Neural cell (in vitro differentiated cells): ENCODE measurements at regions not wholly inside any gene's neighbourhood (a gene's known extent, or its start where the extent isn't known, plus 50 kb on each side); places are given as distances from the start of the nearest gene placed in this dataset.
A peak's percentile ranks its signal among the peaks of the same experiment; 100 is the strongest.

Experiments used
- H2AFZ ChIP-seq: fragments of 200-600, 300-800 bp; sonication (generic), shearing (Covaris generic); 2 replicates; pipeline ENCODE4 v1.6.0; 2014; ENCODE audit warnings: low read depth, mild to moderate bottlenecking, antibody characterized with exemption, low read length, moderate library complexity
- H3F3A ChIP-seq: fragments of 200-600 bp; shearing (Covaris generic); 2 replicates; pipeline ENCODE4 v1.6.1; 2016; ENCODE audit warnings: mild to moderate bottlenecking, moderate library complexity, mixed read lengths, antibody characterized with exemption, low read length; ENCODE audit not compliant: insufficient read depth, poor library complexity, severe bottlenecking
- H3K27ac ChIP-seq: fragments of 200-600, 300-800 bp; sonication (generic), shearing (Covaris generic); 2 replicates; pipeline ENCODE4 v1.5.1; 2014; ENCODE audit warnings: mild to moderate bottlenecking, low read length, moderate library complexity
- H3K27me3 ChIP-seq: fragments of 300-800, 200-600 bp; sonication (generic), shearing (Covaris generic); 2 replicates; pipeline ENCODE4 v1.6.0; 2014; ENCODE audit warnings: mild to moderate bottlenecking, low read depth, low read length, moderate library complexity; ENCODE audit not compliant: insufficient read depth
- H3K36me3 ChIP-seq: fragments of 300-800, 200-600 bp; sonication (generic), shearing (Covaris generic); 2 replicates; pipeline ENCODE4 v1.5.1; 2014; ENCODE audit warnings: mild to moderate bottlenecking, antibody characterized with exemption, low read length, moderate library complexity; ENCODE audit not compliant: insufficient read depth
- H3K4me2 ChIP-seq: fragments of 300-800, 200-600 bp; sonication (generic), shearing (Covaris generic); 2 replicates; pipeline ENCODE4 v1.6.0; 2014; ENCODE audit warnings: mild to moderate bottlenecking, low read length
- H3K4me3 ChIP-seq: fragments of 300-800, 200-600 bp; sonication (generic), shearing (Covaris generic); 2 replicates; pipeline ENCODE4 v1.5.1; 2014; ENCODE audit warnings: mild to moderate bottlenecking, low read length, moderate library complexity
- H3K79me2 ChIP-seq: fragments of 200-600 bp; shearing (Covaris generic); replicated peaks from 2 replicates; pipeline ENCODE4 v1.6.0; 2014; ENCODE audit warnings: mild to moderate bottlenecking, low read length, moderate library complexity; ENCODE audit not compliant: insufficient read depth
- H3K9ac ChIP-seq: fragments of 300-800, 200-600 bp; sonication (generic), shearing (Covaris generic); 2 replicates; pipeline ENCODE4 v1.6.1; 2016; ENCODE audit warnings: mild to moderate bottlenecking, low read length, mixed read lengths
- H3K9me2 ChIP-seq: fragments of 200-600 bp; shearing (Covaris generic); 2 replicates; pipeline ENCODE4 v1.6.1; 2016; ENCODE audit warnings: mild to moderate bottlenecking, low read length, mixed read lengths; ENCODE audit not compliant: insufficient read depth
- H3K9me3 ChIP-seq: fragments of 200-600, 300-800 bp; sonication (generic), shearing (Covaris generic); 2 replicates; pipeline ENCODE4 v1.6.1; 2016; ENCODE audit warnings: mild to moderate bottlenecking, mixed run types, low read length, moderate library complexity, mixed read lengths
- H4K20me1 ChIP-seq: fragments of 200-600 bp; shearing (Covaris generic); 2 replicates; pipeline ENCODE4 v1.6.1; 2016; ENCODE audit warnings: mild to moderate bottlenecking, mixed run types; ENCODE audit not compliant: insufficient read depth
- EP300 ChIP-seq: fragments of 450-650 bp; conservative IDR thresholded peaks from 2 replicates; pipeline ENCODE4 v1.6.1; 2014; ENCODE audit warnings: antibody characterized with exemption, mild to moderate bottlenecking, moderate library complexity; ENCODE audit not compliant: poor library complexity, severe bottlenecking
- EZH2 ChIP-seq: fragments of 200-600, 300-800 bp; shearing (Covaris generic), sonication (generic); IDR thresholded peaks from 2 replicates; pipeline ENCODE4 v1.6.1; 2014; ENCODE audit warnings: antibody characterized with exemption, low read length, borderline replicate concordance, mild to moderate bottlenecking; ENCODE audit not compliant: insufficient read depth, poor library complexity, severe bottlenecking
- MXI1 ChIP-seq: fragments of 450-650 bp; conservative IDR thresholded peaks from 2 replicates; pipeline ENCODE4 v1.6.1; 2014; ENCODE audit warnings: antibody characterized with exemption, mild to moderate bottlenecking; ENCODE audit not compliant: poor library complexity, severe bottlenecking
- POLR2AphosphoS5 ChIP-seq: IDR thresholded peaks from 2 replicates; pipeline ENCODE4 v1.6.1; 2012
- RAD21 ChIP-seq: fragments of 450-650 bp; conservative IDR thresholded peaks from 2 replicates; pipeline ENCODE4 v1.6.1; 2014; ENCODE audit warnings: antibody characterized with exemption, mild to moderate bottlenecking, moderate library complexity
- SMC3 ChIP-seq: fragments of 450-650 bp; conservative IDR thresholded peaks from 2 replicates; pipeline ENCODE4 v1.6.1; 2014; ENCODE audit warnings: antibody characterized with exemption, mild to moderate bottlenecking, moderate library complexity; ENCODE audit not compliant: poor library complexity
- TAF1 ChIP-seq: IDR thresholded peaks from 2 replicates; pipeline ENCODE4 v1.6.1; 2012; ENCODE audit warnings: low read depth
- TF ChIP-seq, protein P1 (sequence below): IDR thresholded peaks from 2 replicates; pipeline ENCODE4 v1.6.1; 2012; ENCODE audit warnings: borderline replicate concordance
- TF ChIP-seq, protein P2 (sequence below): fragments of 450-650 bp; IDR thresholded peaks from 2 replicates; pipeline ENCODE4 v1.5.1; 2014; ENCODE audit warnings: antibody characterized with exemption, mild to moderate bottlenecking, moderate library complexity; ENCODE audit not compliant: poor library complexity, severe bottlenecking

DNA sequence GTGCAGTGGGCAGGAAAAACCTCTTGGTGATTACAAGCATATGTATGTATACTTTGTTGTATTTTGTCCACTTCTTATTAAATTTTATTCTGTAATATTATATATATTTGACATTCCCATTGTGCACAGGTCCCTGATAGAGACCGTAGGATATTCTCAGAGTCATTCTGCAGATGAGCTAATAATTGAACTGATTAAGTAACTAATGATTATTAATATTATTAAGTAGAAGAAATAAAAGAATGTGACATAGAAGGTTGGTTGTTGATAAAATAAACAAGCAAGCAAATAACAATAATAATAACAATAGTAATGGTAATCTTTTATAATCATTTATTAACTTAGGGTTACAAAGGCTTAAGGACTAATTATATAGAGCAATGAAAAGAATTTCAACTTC, 780.6 kb upstream of the ZWINT start:
- no peaks in the 10 kb centered on the region for H3K79me2 ChIP-seq
- H3K36me3 ChIP-seq: no peaks in the 10 kb centered on the region
- H3K9ac ChIP-seq: no peak overlapping the region
- H3K9me2 ChIP-seq: no peaks in the 10 kb centered on the region
- H3K27ac ChIP-seq: no peak overlapping the region
- H3K27me3 ChIP-seq: no peaks in the 10 kb centered on the region
- H3F3A ChIP-seq: no peaks in the 10 kb centered on the region
- no peak overlapping the region for H3K4me2 ChIP-seq
- TF ChIP-seq, protein P1, sequence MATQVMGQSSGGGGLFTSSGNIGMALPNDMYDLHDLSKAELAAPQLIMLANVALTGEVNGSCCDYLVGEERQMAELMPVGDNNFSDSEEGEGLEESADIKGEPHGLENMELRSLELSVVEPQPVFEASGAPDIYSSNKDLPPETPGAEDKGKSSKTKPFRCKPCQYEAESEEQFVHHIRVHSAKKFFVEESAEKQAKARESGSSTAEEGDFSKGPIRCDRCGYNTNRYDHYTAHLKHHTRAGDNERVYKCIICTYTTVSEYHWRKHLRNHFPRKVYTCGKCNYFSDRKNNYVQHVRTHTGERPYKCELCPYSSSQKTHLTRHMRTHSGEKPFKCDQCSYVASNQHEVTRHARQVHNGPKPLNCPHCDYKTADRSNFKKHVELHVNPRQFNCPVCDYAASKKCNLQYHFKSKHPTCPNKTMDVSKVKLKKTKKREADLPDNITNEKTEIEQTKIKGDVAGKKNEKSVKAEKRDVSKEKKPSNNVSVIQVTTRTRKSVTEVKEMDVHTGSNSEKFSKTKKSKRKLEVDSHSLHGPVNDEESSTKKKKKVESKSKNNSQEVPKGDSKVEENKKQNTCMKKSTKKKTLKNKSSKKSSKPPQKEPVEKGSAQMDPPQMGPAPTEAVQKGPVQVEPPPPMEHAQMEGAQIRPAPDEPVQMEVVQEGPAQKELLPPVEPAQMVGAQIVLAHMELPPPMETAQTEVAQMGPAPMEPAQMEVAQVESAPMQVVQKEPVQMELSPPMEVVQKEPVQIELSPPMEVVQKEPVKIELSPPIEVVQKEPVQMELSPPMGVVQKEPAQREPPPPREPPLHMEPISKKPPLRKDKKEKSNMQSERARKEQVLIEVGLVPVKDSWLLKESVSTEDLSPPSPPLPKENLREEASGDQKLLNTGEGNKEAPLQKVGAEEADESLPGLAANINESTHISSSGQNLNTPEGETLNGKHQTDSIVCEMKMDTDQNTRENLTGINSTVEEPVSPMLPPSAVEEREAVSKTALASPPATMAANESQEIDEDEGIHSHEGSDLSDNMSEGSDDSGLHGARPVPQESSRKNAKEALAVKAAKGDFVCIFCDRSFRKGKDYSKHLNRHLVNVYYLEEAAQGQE: no peak
- no peaks in the 10 kb centered on the region for H4K20me1 ChIP-seq
- no peak overlapping the region for H3K4me3 ChIP-seq
- no peaks in the 10 kb centered on the region for H3K9me3 ChIP-seq
- H2AFZ ChIP-seq: no peak overlapping the region

DNA sequence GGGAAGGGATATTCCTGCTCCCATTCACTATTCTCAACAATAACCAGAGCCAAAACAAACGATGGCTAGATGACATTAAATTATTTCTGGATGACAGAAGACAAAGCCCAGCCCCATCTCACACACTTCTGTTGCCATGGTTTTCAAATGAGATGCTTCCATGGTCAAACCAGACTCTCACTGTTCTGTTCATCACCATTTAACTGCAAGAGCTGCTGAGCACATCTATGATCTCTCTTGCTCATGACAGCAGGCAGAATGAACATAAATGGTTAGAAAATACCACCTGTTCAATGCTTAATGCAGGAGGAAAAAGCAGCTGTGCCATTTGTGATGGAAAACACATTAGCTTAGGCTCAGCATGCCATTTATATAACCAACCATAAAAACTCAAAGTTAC, 758.6 kb upstream of the ZWINT start:
- Histone ChIP-seq H3K79me2 (no peaks in the 10 kb centered on the region), H3K9me3 (no peaks in the 10 kb centered on the region), H3K4me2 (peak overlapping the region; percentile 4), H3K27me3 (no peaks in the 10 kb centered on the region), H4K20me1 (no peaks in the 10 kb centered on the region), H3K27ac (peak overlapping the region; percentile 74), H2AFZ (no peak overlapping the region), H3F3A (no peaks in the 10 kb centered on the region), H3K4me3 (no peak overlapping the region), H3K9ac (no peak overlapping the region), H3K36me3 (no peaks in the 10 kb centered on the region), H3K9me2 (no peaks in the 10 kb centered on the region)
- TF ChIP-seq POLR2AphosphoS5 (peak; percentile 89), EZH2 (no peak), EP300 (peak; percentile 86), MXI1 (no peak), RAD21 (peak; percentile 40), TAF1 (no peak), SMC3 (peak; percentile 34)
- TF ChIP-seq, protein P1: no peak
- TF ChIP-seq, protein P2, sequence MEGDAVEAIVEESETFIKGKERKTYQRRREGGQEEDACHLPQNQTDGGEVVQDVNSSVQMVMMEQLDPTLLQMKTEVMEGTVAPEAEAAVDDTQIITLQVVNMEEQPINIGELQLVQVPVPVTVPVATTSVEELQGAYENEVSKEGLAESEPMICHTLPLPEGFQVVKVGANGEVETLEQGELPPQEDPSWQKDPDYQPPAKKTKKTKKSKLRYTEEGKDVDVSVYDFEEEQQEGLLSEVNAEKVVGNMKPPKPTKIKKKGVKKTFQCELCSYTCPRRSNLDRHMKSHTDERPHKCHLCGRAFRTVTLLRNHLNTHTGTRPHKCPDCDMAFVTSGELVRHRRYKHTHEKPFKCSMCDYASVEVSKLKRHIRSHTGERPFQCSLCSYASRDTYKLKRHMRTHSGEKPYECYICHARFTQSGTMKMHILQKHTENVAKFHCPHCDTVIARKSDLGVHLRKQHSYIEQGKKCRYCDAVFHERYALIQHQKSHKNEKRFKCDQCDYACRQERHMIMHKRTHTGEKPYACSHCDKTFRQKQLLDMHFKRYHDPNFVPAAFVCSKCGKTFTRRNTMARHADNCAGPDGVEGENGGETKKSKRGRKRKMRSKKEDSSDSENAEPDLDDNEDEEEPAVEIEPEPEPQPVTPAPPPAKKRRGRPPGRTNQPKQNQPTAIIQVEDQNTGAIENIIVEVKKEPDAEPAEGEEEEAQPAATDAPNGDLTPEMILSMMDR: no peak
